A673 (cell line): ENCODE measurements at regions not wholly inside any gene's neighbourhood (a gene's known extent, or its start where the extent isn't known, plus 50 kb on each side); places are given as distances from the start of the nearest gene placed in this dataset.

Experiments used
- BruUV-seq: library from RNA; stranded (reverse); fragments of 400-500 nt; replicated peaks from 2 replicates; lab custom pipeline; 2021; lab: Mats Ljungman, UMichigan
- CTCF ChIA-PET: fragments of 300-600 bp; sonication (Branson Sonifier 250); formaldehyde crosslinking; loops from one replicate; lab custom pipeline; 2022; ENCODE audit warnings: antibody characterized with exemption; lab: Charles Lee
- POLR2A ChIA-PET: fragments of 300-600 bp; sonication (Branson Sonifier 250); formaldehyde crosslinking; loops from one replicate; lab custom pipeline; 2022; ENCODE audit warnings: antibody characterized with exemption; ENCODE audit not compliant: low non-redundant PET; lab: Charles Lee
- DNase-seq: peaks from one replicate; pipeline ENCODE4 v3.0.0-alpha.2; 2015; ENCODE audit warnings: low spot score
- H3K27ac ChIP-seq: fragments of 200-600 bp; sonication (generic); 2 replicates; pipeline ENCODE4 v1.5.1; 2016; ENCODE audit warnings: mixed run types, low read depth, mild to moderate bottlenecking, mixed read lengths, antibody characterized with exemption, low read length; ENCODE audit not compliant: poor library complexity, severe bottlenecking
- H3K27me3 ChIP-seq: fragments of 200-600 bp; sonication (generic); replicated peaks from 2 replicates; pipeline ENCODE4 v1.6.1; 2017; ENCODE audit warnings: mixed run types, low read depth, mild to moderate bottlenecking, mixed read lengths, antibody characterized with exemption, low read length; ENCODE audit not compliant: insufficient read depth, poor library complexity
- H3K36me3 ChIP-seq: fragments of 200-600 bp; sonication (generic); 2 replicates; pipeline ENCODE4 v1.6.1; 2016; ENCODE audit warnings: mixed run types, mild to moderate bottlenecking, mixed read lengths, antibody characterized with exemption, low read length; ENCODE audit not compliant: insufficient read depth, poor library complexity, severe bottlenecking
- H3K4me1 ChIP-seq: fragments of 200-600 bp; sonication (generic); 2 replicates; pipeline ENCODE4 v1.6.1; 2017; ENCODE audit warnings: mixed run types, mild to moderate bottlenecking, mixed read lengths, antibody characterized with exemption, low read length; ENCODE audit not compliant: insufficient read depth, poor library complexity, severe bottlenecking
- H3K4me3 ChIP-seq: fragments of 200-600 bp; sonication (generic); 2 replicates; pipeline ENCODE4 v1.5.1; 2016; ENCODE audit warnings: low read depth, mixed run types, mild to moderate bottlenecking, mixed read lengths, low read length; ENCODE audit not compliant: poor library complexity, severe bottlenecking
- H3K9me3 ChIP-seq: fragments of 200-600 bp; sonication (generic); 2 replicates; pipeline ENCODE4 v1.6.1; 2016; ENCODE audit warnings: mixed run types, low read depth, mild to moderate bottlenecking, mixed read lengths, antibody characterized with exemption, low read length; ENCODE audit not compliant: poor library complexity, severe bottlenecking
- EZH2 ChIP-seq: fragments of 200-600 bp; sonication (generic); IDR thresholded peaks from 2 replicates; pipeline ENCODE4 v1.6.1; 2017; ENCODE audit warnings: borderline replicate concordance, low read depth, mild to moderate bottlenecking, mixed read lengths, antibody characterized with exemption, low read length; ENCODE audit not compliant: poor library complexity, severe bottlenecking
- intact Hi-C: fragments of 100-400 bp; cut with micrococcal nuclease; formaldehyde crosslinking; loops from one replicate; pipeline ENCODE4 v1.10.0; 2022; ENCODE audit not compliant: unreplicated experiment
- TF ChIP-seq, protein P1 (sequence below): fragments of 300-800, 200-600 bp; sonication (generic); conservative IDR thresholded peaks from 2 replicates; pipeline ENCODE4 v1.5.1; 2017; ENCODE audit warnings: low read depth, mild to moderate bottlenecking, antibody characterized with exemption, low read length, moderate library complexity, mixed read lengths

DNA sequence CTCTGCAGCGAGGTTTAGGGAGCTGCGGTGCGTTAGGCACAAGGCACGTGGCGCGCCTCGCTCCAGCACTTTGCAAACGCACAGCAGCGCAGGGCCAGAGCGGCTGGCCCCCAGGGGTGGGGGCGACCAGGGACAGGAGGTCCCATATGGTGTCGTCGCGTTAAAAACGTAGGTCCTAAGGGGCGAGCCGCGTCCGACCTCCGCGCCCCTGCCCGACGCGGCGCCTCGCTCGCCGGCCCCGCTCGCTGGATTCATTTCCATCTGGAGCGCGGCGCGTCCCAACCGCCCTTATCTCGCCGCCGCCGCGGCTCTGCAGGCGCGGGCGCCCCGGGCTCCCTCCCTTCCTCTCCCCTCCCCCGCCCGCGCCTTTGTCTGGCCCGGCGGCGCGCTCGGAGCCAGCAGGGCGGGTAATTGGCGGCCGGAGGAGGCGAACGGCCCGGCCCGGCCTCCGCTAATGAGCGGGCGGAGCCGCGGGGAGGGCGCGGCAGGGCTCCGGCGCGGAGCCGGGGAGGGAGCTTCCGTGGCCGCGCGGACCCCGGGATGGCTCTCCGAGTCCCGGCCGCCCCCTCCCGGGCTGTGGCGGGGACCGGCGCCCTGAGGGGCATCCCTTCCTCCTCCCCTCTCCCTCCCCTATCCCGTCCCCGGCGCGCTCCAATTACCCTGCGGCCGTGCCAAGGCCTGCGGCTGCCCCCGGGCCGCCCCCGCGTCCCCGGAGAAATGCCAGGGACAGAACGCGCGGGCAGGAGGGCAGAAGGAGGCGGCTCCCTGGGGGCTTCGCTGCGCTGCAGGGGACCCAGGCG is 409.0 kb downstream of the BCOR start:
- intact Hi-C loops, result no loop called here
- ChIA-PET POLR2A (no interaction called here), CTCF (no interaction called here)
- Histone ChIP-seq H3K4me3 (peak overlapping the region; percentile 47), H3K27ac (no peak overlapping the region), H3K9me3 (no peaks in the 10 kb centered on the region), H3K4me1 (peaks cover 7% of the 10 kb centered on the region), H3K36me3 (no peaks in the 10 kb centered on the region), H3K27me3 (no peaks in the 10 kb centered on the region)
- DNase-seq, result peak; percentile 50
- no TSS peak for BruUV-seq
- TF ChIP-seq, protein P1, sequence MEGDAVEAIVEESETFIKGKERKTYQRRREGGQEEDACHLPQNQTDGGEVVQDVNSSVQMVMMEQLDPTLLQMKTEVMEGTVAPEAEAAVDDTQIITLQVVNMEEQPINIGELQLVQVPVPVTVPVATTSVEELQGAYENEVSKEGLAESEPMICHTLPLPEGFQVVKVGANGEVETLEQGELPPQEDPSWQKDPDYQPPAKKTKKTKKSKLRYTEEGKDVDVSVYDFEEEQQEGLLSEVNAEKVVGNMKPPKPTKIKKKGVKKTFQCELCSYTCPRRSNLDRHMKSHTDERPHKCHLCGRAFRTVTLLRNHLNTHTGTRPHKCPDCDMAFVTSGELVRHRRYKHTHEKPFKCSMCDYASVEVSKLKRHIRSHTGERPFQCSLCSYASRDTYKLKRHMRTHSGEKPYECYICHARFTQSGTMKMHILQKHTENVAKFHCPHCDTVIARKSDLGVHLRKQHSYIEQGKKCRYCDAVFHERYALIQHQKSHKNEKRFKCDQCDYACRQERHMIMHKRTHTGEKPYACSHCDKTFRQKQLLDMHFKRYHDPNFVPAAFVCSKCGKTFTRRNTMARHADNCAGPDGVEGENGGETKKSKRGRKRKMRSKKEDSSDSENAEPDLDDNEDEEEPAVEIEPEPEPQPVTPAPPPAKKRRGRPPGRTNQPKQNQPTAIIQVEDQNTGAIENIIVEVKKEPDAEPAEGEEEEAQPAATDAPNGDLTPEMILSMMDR, result no peak
- TF ChIP-seq EZH2, result no peak

DNA sequence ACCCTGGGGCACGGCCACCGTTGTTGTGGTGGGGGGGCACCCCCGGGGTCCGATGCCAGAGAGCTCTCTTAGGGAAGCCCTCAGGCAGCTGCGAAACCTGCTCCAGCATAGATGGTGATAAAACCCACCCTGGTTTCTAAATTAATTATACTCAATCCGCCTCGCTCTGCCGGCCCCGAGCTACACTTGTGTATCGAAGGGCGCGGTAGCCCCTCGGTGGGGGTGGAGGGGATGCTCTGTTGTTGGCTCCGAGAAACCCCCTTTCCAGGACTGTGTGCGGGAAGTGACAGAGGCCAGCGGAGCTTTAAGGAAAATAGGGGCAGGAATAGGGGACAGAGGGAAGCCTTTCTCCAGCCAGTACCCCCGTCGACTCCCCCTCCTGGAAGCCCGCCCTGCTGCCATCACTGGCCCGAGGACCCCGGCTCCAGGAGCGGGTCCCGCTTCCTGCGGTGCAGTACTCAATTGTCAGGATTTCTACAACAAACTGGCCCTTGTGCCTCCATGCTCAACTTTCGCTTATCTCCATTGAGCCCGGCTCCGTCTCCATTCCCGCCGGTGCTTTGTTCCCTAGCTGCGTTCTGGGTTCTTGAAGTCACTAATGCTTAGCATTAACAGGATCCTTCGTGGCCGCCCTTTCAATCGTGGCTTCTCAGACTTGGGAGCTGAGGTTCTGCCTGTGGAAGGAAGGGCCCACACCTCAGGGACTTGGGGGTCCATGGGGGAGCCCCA is 408.2 kb downstream of the BCOR start:
- CTCF ChIA-PET, result interaction anchor here (0.6 kb wide), 1 partner anchor 407 kb away, joined by 3 read pairs; no protein-coding TSS in a partner anchor
- no peak overlapping the region for H3K27ac ChIP-seq

DNA sequence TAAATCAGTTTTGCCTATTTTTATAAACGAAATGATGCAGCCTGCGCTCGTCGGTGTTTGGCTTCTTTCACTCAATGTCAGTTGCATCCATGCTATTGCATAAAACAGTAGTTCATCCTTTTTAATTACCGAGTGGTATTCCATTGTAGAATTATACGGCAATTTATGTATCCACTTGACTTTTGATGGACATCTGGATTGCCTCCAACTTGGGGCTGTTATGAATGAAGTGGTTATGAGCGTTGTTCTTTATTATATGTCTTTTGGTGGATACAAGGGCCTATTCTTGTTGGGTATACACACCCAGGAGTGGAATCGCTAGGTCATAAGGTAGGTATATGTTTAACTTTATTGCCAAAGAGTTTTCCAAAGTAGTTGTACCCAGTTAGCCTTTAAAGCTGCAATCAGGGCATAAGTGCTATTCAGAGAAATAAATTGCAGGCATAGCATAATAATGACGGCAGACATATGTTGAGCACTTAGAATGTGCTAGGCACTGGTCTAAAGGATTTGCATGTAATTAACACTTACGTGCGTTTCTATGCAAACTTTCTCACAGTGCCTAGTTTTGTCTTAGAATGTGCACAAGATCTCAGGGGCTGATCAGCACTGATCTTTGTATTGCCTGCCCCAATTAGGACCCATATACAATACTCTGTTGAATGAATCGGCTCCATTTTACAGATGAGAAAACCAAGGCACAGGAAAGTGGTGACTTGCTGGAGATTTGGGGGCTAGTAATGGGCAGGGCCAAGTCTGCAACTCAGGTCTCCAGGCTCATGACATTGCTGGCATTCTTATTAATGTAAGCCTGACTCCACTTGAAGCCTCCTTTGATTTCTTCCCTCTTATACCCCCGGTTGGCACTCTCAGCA is 407.0 kb downstream of the BCOR start:
- Histone ChIP-seq H3K4me3 (no peak overlapping the region), H3K36me3 (no peaks in the 10 kb centered on the region), H3K4me1 (peaks cover 7% of the 10 kb centered on the region), H3K27ac (no peak overlapping the region), H3K27me3 (no peaks in the 10 kb centered on the region), H3K9me3 (peaks cover under 1% of the 10 kb centered on the region)
- no peak for TF ChIP-seq EZH2
- TF ChIP-seq, protein P1, result no peak
- DNase-seq, result no peak
- BruUV-seq, result no TSS peak
- POLR2A ChIA-PET, result no interaction called here
- CTCF ChIA-PET, result no interaction called here
- intact Hi-C loops, result no loop called here

More for the DNA sequence above, 408.2 kb downstream of the BCOR start:
- no peak for DNase-seq
- TF ChIP-seq, protein P1, result no peak
- no peak for TF ChIP-seq EZH2
- no TSS peak for BruUV-seq
- intact Hi-C loops, result no loop called here
- POLR2A ChIA-PET, result no interaction called here
- no peaks in the 10 kb centered on the region for H3K36me3 ChIP-seq
- H3K4me1 ChIP-seq, result peaks cover 7% of the 10 kb centered on the region
- peak overlapping the region; percentile 47 for H3K4me3 ChIP-seq
- no peaks in the 10 kb centered on the region for H3K9me3 ChIP-seq
- no peaks in the 10 kb centered on the region for H3K27me3 ChIP-seq
